ENCODE measurements at regions not wholly inside any gene's neighbourhood (a gene's known extent, or its start where the extent isn't known, plus 50 kb on each side); places are given as distances from the start of the nearest gene placed in this dataset.

DNA sequence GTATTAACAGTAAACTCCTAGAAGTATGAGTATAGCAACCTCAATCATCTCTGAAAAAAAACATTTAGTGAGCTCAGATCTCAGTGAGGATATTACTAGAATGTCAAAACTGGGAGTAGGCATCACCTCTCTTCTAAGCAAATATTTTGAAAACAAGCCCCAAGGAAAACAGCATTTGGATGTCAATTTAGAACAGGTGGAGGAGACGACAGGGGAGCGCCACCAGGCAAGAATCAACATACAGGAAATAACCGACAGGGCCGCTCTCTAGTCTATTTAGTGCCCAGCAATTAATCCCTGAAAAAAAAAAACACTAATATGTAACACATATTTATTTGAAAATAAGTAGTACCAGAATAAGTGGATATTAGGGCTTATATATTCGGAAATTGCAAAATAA lies 940.3 kb upstream of the ADGRL3 start:
- DNase-seq, result no peak
- H3K36me3 Mint-ChIP-seq (ENCODE audit: low read depth), result no peaks in the 10 kb centered on the region
- H3K4me3 Mint-ChIP-seq, result no peak overlapping the region
- no peaks in the 10 kb centered on the region for H3K27me3 Mint-ChIP-seq
- no peaks in the 10 kb centered on the region for H3K4me1 Mint-ChIP-seq
- no peak overlapping the region for H3K27ac Mint-ChIP-seq
- H3K9me3 Mint-ChIP-seq, result no peaks in the 10 kb centered on the region
- no peak for ATAC-seq

- Mint-ChIP-seq H3K27me3 (no peaks in the 10 kb centered on the region), H3K4me3 (no peak overlapping the region), H3K27ac (no peak overlapping the region), H3K9me3 (peaks cover 5% of the 10 kb centered on the region), H3K4me1 (no peaks in the 10 kb centered on the region), H3K36me3 (ENCODE audit: low read depth) (no peaks in the 10 kb centered on the region)
- DNase-seq (no peak), ATAC-seq (no peak)
Measured at GRCh38 chr4:60266505-60266904, 933.6 kb upstream of the ADGRL3 start.

GRCh38 chr4:60296386-60296785 lies 903.7 kb upstream of the ADGRL3 start:
- Mint-ChIP-seq H3K27me3 (no peaks in the 10 kb centered on the region), H3K36me3 (ENCODE audit: low read depth) (no peaks in the 10 kb centered on the region), H3K4me1 (no peaks in the 10 kb centered on the region), H3K9me3 (peaks cover 37% of the 10 kb centered on the region), H3K4me3 (no peak overlapping the region), H3K27ac (no peak overlapping the region)
- DNase-seq, result no peak
- ATAC-seq, result no peak

GRCh38 chr4:60313611-60314178 lies 886.4 kb upstream of the ADGRL3 start:
- Mint-ChIP-seq H3K4me3 (no peak overlapping the region), H3K9me3 (peaks cover 15% of the 10 kb centered on the region), H3K27ac (no peak overlapping the region), H3K27me3 (no peaks in the 10 kb centered on the region), H3K36me3 (ENCODE audit: low read depth) (no peaks in the 10 kb centered on the region), H3K4me1 (no peaks in the 10 kb centered on the region)
- ATAC-seq, result no peak
- no peak for DNase-seq

DNA sequence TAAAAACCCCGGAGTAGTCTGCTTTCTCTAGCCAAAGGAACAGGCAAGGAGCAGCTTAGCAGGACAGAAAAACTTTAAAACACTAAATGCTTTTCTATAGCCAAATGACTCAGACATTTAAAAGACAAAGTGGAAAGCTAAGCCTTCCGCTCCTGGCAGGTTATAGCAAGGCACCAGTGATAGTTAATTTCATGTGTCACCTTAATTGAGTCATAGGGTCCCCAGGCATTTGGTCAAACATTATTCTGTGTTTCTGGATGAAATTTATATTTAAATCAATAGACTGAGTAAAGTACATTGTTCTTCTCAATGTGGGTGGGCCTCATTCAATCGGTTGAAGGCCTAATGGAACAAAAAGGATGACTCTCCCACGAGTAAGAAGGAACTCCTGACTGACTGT lies 885.7 kb upstream of the ADGRL3 start:
- ATAC-seq, result no peak
- Mint-ChIP-seq H3K27me3 (no peaks in the 10 kb centered on the region), H3K9me3 (peaks cover 15% of the 10 kb centered on the region), H3K27ac (no peak overlapping the region), H3K4me1 (no peaks in the 10 kb centered on the region), H3K36me3 (ENCODE audit: low read depth) (no peaks in the 10 kb centered on the region), H3K4me3 (no peak overlapping the region)
- DNase-seq, result no peak

DNA sequence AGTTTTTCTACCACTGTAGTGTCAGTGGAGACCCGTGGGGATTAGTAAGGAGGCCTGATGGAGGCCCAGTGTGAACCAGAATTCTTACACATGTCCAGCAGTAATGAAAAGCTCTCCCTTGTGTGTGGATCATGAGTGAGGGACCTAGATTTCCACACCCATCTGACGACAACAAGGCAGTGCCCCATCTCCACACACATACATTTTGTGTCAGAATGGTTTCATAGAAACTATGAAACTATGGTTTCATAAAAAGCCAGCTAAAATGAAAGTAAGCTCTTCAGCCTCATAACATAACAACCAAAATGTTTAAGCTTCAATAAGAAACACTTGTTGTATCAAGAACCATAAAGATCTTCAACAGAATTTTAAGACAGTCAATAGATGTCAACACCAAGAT lies 884.5 kb upstream of the ADGRL3 start:
- no peak overlapping the region for H3K4me3 Mint-ChIP-seq
- no peaks in the 10 kb centered on the region for H3K27me3 Mint-ChIP-seq
- ATAC-seq, result no peak
- H3K36me3 Mint-ChIP-seq (ENCODE audit: low read depth), result no peaks in the 10 kb centered on the region
- peaks cover 20% of the 10 kb centered on the region for H3K9me3 Mint-ChIP-seq
- no peak overlapping the region for H3K27ac Mint-ChIP-seq
- H3K4me1 Mint-ChIP-seq, result no peaks in the 10 kb centered on the region
- no peak for DNase-seq

GRCh38 chr4:60326735-60327134 lies 873.4 kb upstream of the ADGRL3 start:
- Mint-ChIP-seq H3K27me3 (no peaks in the 10 kb centered on the region), H3K27ac (no peak overlapping the region), H3K4me1 (no peaks in the 10 kb centered on the region), H3K36me3 (ENCODE audit: low read depth) (no peaks in the 10 kb centered on the region), H3K9me3 (no peaks in the 10 kb centered on the region), H3K4me3 (no peak overlapping the region)
- ATAC-seq, result no peak
- DNase-seq, result no peak

DNA sequence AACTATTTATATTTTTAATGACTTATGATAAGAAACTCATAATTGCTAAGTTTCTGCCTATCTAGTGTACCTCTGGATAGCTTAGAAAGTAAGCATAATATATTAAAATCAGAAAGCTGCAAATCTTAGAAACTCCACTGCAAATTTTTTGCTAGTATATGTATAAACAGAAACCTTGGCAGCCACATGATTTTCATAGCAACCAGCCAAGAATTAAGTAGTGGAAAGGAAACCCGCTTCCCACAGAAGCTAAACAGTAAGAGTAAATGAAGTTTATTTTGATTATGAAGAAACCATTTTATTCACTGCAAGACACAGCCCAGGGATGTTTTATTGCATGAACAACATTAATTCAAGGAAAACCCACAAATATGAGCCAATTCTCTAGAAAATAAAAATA lies 872.5 kb upstream of the ADGRL3 start:
- DNase-seq, result no peak
- Mint-ChIP-seq H3K27ac (no peak overlapping the region), H3K4me1 (no peaks in the 10 kb centered on the region), H3K9me3 (no peaks in the 10 kb centered on the region), H3K36me3 (ENCODE audit: low read depth) (no peaks in the 10 kb centered on the region), H3K27me3 (no peaks in the 10 kb centered on the region), H3K4me3 (no peak overlapping the region)
- no peak for ATAC-seq

- no peaks in the 10 kb centered on the region for H3K27me3 Mint-ChIP-seq
- no peaks in the 10 kb centered on the region for H3K4me1 Mint-ChIP-seq
- no peak for DNase-seq
- H3K4me3 Mint-ChIP-seq, result no peak overlapping the region
- peaks cover 5% of the 10 kb centered on the region for H3K9me3 Mint-ChIP-seq
- ATAC-seq, result no peak
- no peaks in the 10 kb centered on the region for H3K36me3 Mint-ChIP-seq (ENCODE audit: low read depth)
- no peak overlapping the region for H3K27ac Mint-ChIP-seq
Measured at GRCh38 chr4:60344908-60345307, 855.2 kb upstream of the ADGRL3 start.

DNA sequence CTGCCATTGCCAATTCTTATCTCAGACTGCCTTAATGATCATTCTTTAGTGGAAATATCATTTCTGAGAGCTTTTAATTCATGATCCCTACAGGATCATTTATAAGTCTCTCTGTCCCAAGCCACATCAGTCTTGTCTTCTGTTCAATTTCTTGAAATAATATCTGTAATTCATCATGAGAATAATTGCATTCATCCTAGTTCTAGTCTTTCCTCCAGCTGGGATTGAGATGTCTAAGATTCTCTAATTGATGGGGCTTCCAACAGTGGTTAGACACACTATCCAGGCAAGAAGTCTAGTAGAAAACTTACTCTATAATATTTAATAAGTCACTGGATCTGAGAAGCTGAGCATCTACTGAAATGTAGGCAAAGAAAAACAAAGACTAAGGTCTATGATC lies 854.7 kb upstream of the ADGRL3 start:
- H3K9me3 Mint-ChIP-seq, result peaks cover 5% of the 10 kb centered on the region
- DNase-seq, result no peak
- no peaks in the 10 kb centered on the region for H3K27me3 Mint-ChIP-seq
- H3K27ac Mint-ChIP-seq, result no peak overlapping the region
- no peak for ATAC-seq
- no peaks in the 10 kb centered on the region for H3K36me3 Mint-ChIP-seq (ENCODE audit: low read depth)
- no peak overlapping the region for H3K4me3 Mint-ChIP-seq
- no peaks in the 10 kb centered on the region for H3K4me1 Mint-ChIP-seq

DNA sequence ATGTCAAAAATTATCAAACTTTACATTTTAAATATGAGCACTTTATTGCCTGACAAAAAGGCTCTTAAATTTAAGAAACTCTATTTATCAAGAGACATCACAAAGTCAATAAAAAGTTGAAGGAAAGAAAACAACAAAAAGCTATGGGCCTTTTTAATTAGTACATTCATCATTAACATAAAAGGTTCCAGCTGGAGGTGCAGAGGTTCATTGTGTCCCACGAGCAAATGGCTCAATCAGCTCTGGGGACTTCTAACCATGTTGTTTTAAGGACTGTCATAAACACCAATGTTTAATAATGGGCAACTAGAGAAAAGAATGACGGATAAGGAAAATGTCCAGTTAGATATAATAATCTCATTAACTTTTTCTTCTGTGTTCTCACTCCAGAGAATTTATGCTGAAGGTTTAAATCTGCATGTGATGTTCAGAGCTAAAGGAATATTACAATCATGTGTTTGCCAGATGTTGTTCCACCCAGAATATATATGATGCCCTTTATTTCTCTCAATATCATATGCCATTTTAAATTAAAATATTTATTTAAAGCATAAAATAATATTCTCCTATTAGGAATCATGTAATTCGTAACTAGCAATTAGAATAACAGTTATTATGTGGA lies 840.3 kb upstream of the ADGRL3 start:
- ATAC-seq, result no peak
- Mint-ChIP-seq H3K4me1 (no peaks in the 10 kb centered on the region), H3K27me3 (no peaks in the 10 kb centered on the region), H3K27ac (no peak overlapping the region), H3K36me3 (ENCODE audit: low read depth) (no peaks in the 10 kb centered on the region), H3K9me3 (peaks cover 26% of the 10 kb centered on the region), H3K4me3 (no peak overlapping the region)
- no peak for DNase-seq

- no peak overlapping the region for H3K27ac Mint-ChIP-seq
- DNase-seq (no peak), ATAC-seq (no peak)
- no peaks in the 10 kb centered on the region for H3K4me1 Mint-ChIP-seq
- peaks cover 17% of the 10 kb centered on the region for H3K9me3 Mint-ChIP-seq
- H3K27me3 Mint-ChIP-seq, result no peaks in the 10 kb centered on the region
- H3K36me3 Mint-ChIP-seq (ENCODE audit: low read depth), result no peaks in the 10 kb centered on the region
- no peak overlapping the region for H3K4me3 Mint-ChIP-seq
Measured at GRCh38 chr4:60365176-60365575, 835.0 kb upstream of the ADGRL3 start.

DNA sequence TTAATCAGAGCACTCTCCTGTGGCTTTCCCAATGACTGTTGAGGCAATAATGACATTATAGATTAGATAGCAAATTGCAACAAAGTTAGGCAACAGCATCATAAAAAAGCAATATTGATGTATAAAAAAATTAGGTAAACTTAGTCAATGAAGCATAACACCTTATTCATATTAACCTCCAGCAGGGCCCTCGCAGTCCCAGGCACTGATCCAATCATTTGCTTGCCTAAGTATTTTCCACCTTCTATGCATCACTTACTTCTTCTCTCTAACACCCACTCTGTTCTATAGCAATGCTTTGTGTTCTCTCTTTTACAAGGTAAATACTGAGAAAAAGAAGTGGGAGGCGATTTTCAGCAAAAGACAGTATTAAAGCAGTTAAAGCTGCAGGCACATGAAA lies 833.5 kb upstream of the ADGRL3 start:
- ATAC-seq (no peak), DNase-seq (no peak)
- Mint-ChIP-seq H3K27me3 (no peaks in the 10 kb centered on the region), H3K27ac (no peak overlapping the region), H3K36me3 (ENCODE audit: low read depth) (no peaks in the 10 kb centered on the region), H3K4me1 (no peaks in the 10 kb centered on the region), H3K9me3 (peaks cover 13% of the 10 kb centered on the region), H3K4me3 (no peak overlapping the region)

DNA sequence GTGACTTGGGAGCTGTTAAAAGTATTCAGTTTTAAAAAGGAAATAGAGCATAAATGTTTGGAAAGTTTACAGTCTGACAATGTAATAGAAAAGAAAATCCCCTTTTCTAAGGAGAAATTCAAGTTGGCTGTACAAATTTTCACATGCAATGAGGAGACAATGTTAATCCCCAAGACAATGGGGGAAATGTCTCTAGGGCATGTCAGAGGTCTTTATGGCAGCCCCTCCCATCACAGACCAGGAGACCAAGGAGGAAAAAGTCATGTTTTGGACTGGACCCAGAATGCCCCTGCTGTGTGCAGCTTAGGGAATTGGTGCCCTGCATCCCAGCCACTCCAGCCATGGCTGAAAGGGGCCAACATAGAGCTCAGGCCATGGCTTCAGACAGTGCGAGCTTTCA lies 831.1 kb upstream of the ADGRL3 start:
- Mint-ChIP-seq H3K36me3 (ENCODE audit: low read depth) (no peaks in the 10 kb centered on the region), H3K9me3 (peaks cover 6% of the 10 kb centered on the region), H3K4me1 (no peaks in the 10 kb centered on the region), H3K27ac (no peak overlapping the region), H3K4me3 (no peak overlapping the region), H3K27me3 (no peaks in the 10 kb centered on the region)
- DNase-seq (no peak), ATAC-seq (no peak)

DNA sequence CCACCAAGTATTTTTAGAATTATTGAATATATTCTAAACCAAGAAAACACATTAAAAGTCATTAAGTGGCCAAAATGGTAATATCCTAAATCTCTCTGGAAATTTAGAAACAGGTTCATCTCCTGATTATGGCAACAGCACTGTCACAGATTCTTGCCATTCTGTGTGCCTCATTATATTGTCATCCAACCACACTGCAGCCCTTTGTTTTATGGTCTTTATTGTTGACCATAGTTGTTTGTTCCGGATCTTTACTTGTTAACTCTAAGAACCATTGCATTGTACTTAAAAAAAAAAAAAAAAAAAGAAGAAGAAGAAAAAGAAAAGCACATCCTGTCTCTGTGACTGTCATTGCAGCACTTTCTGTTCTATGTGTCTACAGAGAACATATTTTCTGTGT lies 822.1 kb upstream of the ADGRL3 start:
- Mint-ChIP-seq H3K4me3 (no peak overlapping the region), H3K27me3 (no peaks in the 10 kb centered on the region), H3K9me3 (peaks cover 26% of the 10 kb centered on the region), H3K4me1 (no peaks in the 10 kb centered on the region), H3K27ac (no peak overlapping the region), H3K36me3 (ENCODE audit: low read depth) (no peaks in the 10 kb centered on the region)
- ATAC-seq (no peak), DNase-seq (no peak)

DNA sequence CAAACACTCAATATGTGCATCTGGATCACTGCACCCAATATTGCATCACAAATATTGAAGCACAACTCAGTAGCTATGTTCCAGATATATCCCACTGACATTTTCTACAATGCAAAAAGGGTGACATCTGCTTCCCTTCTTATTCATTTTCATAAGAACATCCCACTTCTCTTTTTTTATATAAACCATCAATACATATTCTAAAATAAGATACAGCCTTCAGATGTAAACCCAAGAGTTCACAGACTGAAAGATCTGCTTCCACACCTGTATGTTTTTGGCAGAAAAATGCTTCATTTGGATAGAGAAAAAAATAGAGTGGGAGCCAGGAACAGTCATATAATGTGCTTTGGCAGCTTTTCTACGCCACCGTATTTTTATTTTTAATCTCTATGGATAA lies 815.6 kb upstream of the ADGRL3 start:
- Mint-ChIP-seq H3K27me3 (no peaks in the 10 kb centered on the region), H3K9me3 (peaks cover 22% of the 10 kb centered on the region), H3K27ac (no peak overlapping the region), H3K4me1 (no peaks in the 10 kb centered on the region), H3K36me3 (ENCODE audit: low read depth) (no peaks in the 10 kb centered on the region), H3K4me3 (no peak overlapping the region)
- ATAC-seq (no peak), DNase-seq (no peak)
